Upper lobe of left lung (tissue), 4 donors: ENCODE measurements at regions not wholly inside any gene's neighbourhood (a gene's known extent, or its start where the extent isn't known, plus 50 kb on each side); places are given as distances from the start of the nearest gene placed in this dataset.

ENCODE experiments used
- CTCF ChIP-seq, 6 experiments: fragments of 450-650 bp in 4 of 6; fragments of 200-600 bp in 2 of 6; sonication (generic) in 2 of 6; IDR thresholded peaks; one replicate each; pipeline ENCODE4 v1.5.1; 2016 to 2019; ENCODE audit warnings: antibody characterized with exemption in 6 of 6
- EP300 ChIP-seq, 4 donors: sonication (generic); formaldehyde crosslinking; IDR thresholded peaks; one replicate each; pipeline ENCODE4 v1.5.1; 2017; ENCODE audit warnings: antibody characterized with exemption in 4 of 4, control low read depth in 2 of 4
- POLR2A ChIP-seq, 4 donors: fragments of 450-650 bp; IDR thresholded peaks; one replicate each; pipeline ENCODE4 v1.5.1; 2016 to 2017; ENCODE audit warnings: antibody characterized with exemption in 4 of 4, mild to moderate bottlenecking in 2 of 4
- POLR2AphosphoS5 ChIP-seq, 2 donors: sonication (generic); formaldehyde crosslinking; IDR thresholded peaks; one replicate each; pipeline ENCODE4 v1.5.1; 2017; ENCODE audit warnings: antibody characterized with exemption in 2 of 2

GRCh38 chr3:28088811-28089526, 152.4 kb upstream of the CMC1 start:
- TF ChIP-seq POLR2AphosphoS5 (IDR thresholded peaks at IDR 0.05) (no peak), POLR2A (IDR thresholded peaks at IDR 0.05) (no peak), EP300 (IDR thresholded peaks at IDR 0.05) (no peak), CTCF (IDR thresholded peaks at IDR 0.05) (no peak)
